NCI-H1092 (cell line): ENCODE measurements at regions not wholly inside any gene's neighbourhood (a gene's known extent, or its start where the extent isn't known, plus 50 kb on each side); places are given as distances from the start of the nearest gene placed in this dataset.

Experiments
- DNase-seq: peaks from one replicate; lab custom pipeline; 2025; lab: John Stamatoyannopoulos, UW

- DNase-seq, result no peak
Observed at GRCh38 chr3:10555263-10555662, 49.9 kb upstream of the ATP2B2 start.

- DNase-seq, result no peak
Observed at GRCh38 chr3:10556312-10556711, 50.9 kb upstream of the ATP2B2 start.

DNA sequence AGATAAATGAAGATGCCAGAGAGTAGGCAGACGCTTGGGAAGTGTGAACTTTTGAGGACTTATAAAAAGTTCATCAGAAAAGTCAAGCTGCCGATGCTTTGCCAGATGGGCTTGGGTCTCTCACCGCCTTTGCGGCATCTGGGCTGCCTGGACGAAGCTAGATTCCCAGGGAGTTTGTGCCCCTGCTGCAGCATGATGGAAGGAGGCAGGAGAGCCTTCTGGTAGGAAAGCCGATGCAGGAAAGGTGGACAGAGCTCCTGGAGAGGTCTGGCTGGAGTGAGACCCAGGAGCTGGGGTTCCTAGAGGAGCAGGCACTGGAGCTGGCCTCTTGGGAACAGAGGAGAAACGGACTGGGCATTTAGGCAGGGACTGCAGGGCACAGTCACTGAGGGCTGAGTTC lies 51.9 kb upstream of the ATP2B2 start:
- no peak for DNase-seq

GRCh38 chr3:10557781-10558373 lies 52.5 kb upstream of the ATP2B2 start:
- DNase-seq, result no peak

DNA sequence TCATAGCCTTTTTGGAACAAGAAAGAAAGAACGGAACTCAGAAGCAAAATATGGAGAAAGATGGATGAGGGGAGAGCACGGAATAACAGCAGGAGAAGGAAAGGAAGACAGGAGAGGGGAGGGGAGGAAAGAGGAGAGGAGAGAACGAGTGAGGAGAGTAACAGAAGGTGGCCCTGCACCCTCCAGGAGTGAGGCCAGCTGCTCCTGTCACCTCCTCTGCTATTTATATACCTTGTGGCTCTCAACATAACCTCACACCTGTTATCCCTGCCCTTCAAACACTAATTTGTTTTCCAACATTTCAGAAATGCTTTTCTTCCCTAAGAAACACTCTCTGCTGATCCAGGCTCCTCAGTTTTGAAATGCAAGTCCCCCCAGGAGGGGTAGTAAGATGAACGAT lies 53.4 kb upstream of the ATP2B2 start:
- DNase-seq, result no peak

DNA sequence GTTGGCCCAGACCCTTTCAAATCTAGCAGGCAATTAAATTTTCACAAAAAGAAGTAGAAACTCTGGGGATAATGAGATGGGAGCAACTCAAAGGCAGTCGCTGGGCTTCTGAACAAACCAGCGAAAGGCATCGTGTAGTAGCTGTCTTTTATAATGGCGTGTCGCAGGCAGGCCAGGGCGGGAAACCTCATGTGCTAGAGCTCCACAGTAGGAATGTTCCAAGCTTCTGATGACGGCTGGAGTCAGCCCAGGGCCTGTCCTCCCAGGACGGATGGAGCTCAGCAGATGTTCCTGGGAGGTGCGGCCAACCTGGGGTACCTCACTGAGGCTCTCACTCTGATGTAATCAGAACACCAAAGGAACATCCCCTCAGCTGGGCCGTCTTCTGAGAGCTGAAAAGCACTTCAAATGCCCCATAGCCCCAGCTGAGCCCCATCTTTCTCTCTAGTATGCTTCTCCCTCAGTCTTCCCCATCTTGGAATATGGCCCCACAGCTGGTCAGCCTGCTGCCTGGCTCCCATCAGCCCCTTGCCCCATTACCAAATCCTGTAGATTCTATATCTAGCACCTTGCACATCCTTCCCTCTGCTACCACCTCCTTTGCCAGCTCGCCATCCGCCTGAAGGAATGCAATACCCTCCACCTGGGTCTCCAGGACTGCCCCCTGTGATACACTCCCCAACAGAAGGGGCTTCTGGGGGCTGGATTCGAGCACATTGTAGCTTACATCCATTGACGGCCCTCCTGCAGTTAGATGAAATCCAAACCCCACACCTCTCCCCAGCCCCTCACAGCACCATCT lies 54.9 kb upstream of the ATP2B2 start:
- DNase-seq, result no peak

GRCh38 chr3:10561162-10561945 lies 56.0 kb upstream of the ATP2B2 start:
- no peak for DNase-seq

GRCh38 chr3:10561946-10562560 lies 56.7 kb upstream of the ATP2B2 start:
- DNase-seq, result no peak

DNA sequence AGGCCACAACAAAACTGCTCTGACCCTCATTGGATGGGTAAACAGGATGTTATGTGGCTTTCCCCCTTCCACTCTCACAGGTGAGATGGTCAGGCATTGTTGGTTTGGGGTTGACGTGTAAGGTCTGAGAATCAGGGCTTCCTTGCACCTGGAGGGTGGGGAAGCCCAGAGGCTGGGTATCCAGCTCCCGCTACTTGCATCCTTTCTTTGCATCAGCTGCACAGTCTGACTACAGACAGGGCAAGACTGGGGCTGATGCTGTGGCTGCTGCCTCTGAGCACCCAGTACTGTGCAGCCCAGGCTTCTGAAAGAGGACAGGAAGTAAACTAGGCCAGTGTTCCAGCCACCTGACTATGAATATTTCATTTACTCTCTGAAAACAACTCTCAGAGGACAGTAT lies 58.0 kb upstream of the ATP2B2 start:
- DNase-seq, result no peak

DNA sequence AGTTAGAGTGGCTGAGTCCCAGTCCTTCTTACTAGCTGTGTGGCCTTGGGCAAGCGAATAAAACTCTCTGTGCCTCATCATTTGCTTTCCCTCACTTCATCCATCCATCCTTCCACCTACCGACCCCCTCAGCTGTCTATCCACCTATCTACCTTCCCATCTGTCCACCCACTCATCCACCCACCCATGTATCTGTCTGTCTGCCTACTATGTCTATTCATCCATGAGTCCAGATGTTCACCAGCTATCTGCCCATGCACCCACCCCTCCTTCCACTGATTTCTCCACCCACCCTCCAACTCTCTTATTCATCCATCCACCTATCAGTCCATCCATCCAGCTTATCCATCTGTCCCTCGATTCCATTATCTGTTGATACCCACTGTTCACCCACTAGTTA lies 60.4 kb upstream of the ATP2B2 start:
- no peak for DNase-seq

- DNase-seq, result no peak
Observed at GRCh38 chr3:10566451-10566850, 61.1 kb upstream of the ATP2B2 start.

DNA sequence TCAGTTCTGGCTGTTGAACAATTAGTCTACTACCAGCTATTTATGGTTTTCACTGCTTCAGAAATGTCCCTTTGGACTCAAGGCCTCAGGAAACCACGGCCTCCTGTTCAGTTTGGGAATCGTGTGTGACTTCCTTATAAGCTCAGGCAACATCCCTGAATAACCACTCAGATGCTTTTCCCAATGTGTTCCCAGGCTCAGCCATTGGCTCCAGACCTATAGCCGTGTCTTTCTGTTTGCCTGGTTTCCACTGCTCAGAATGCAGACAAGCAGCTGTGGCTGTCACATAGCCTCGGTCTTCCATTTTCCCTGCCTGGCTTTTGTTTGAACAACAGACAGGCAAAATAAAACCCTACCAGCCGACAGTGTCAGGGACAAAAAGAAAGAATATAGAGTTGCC lies 63.2 kb upstream of the ATP2B2 start:
- no peak for DNase-seq

DNA sequence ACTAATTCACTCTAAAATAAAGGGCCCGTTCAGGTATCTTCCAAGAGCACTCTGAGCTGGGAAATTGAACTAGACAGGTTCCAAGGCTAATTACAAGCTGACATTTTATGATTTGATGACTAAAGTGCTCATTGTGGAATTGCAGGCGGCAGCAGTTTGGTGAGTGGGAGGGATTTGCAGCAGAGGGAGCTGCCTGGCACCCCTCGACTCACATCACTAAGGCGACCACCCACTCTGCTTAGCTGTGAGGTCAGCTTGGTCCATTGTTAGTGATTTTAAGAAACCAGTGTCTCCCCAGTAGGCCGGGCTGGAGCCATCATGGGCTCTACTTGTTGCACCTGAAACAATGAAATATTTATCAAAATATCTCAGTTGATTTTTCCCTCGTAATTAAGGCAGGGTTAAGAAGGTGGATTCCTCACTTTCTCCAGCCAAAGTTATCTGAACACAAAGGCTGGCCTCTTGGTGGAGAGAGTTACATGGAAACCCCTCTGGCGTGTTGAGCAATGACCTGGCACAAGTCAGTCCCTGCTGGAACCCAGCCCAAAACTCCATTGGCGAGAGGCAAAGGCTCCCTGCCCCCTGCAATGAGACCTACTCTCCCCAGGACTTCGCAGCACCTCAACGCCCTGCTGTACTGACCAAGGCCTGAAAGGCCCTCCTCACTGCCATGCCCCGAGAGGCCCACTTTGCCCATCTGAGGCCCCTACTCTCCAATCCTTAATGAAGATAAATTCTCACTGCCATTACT lies 65.0 kb upstream of the ATP2B2 start:
- no peak for DNase-seq

GRCh38 chr3:10574101-10574620 lies 68.8 kb upstream of the ATP2B2 start:
- DNase-seq, result no peak

DNA sequence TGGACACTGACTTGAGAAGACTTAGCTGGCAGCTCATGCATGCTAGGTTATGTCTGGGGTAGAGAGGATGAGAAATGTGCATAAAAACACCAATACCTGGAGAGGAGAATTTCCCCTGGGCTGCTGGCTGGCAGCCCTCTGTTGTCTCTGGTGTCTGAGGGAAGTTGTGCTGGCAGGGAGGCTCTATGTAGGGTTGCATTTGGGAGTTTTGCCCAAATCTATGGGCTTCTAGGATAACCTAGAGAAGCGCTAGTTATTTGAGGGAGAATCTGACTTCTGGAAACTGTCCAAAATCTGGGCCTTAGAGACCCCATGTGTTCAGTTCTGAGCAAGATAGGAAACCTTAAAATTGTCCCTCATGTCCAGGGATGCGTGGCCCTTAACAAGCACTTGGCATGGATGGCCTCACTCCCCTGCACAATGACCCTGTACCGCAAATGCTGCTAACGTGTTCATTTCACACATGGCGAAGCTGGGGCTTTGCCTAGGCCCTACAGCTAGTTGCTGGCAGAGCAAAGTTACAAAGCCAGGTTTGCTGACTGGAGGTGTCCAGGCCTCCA lies 70.3 kb upstream of the ATP2B2 start:
- no peak for DNase-seq

GRCh38 chr3:10577486-10577885 lies 72.1 kb upstream of the ATP2B2 start:
- DNase-seq, result no peak

- DNase-seq, result no peak
Observed at GRCh38 chr3:10580426-10580825, 75.0 kb upstream of the ATP2B2 start.

GRCh38 chr3:10581251-10581650 lies 75.9 kb upstream of the ATP2B2 start:
- DNase-seq, result no peak

- no peak for DNase-seq
Observed at GRCh38 chr3:10581716-10582115, 76.3 kb upstream of the ATP2B2 start.

DNA sequence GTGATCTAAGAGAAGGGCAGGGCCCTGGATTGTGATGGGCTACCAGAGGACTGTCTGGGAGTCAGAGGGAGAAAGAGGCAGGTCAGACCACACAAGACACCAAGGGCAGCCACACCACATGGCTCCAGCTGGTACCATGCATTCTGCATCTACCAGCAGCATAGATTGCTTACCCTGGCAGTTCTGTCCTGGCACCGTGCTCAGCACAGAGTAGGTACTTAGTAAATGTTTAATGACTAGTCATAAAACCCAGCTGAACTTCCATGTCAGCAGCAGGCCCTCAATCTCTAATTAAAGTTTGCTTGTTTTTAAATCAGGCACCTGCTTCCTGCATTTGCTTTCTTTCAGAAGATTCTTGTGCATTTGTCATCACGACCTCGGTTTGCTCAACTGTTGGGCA lies 77.3 kb upstream of the ATP2B2 start:
- DNase-seq, result no peak
